HG03378 (cell line): ENCODE measurements at regions not wholly inside any gene's neighbourhood (a gene's known extent, or its start where the extent isn't known, plus 50 kb on each side); places are given as distances from the start of the nearest gene placed in this dataset.
A peak's percentile ranks its signal among the peaks of the same experiment; 100 is the strongest.

Source experiments
- ATAC-seq: cut with Tn5 transposase; IDR thresholded peaks from one replicate; pipeline ENCODE4 v1.9.1; 2021; ENCODE audit warnings: mild to moderate bottlenecking, moderate library complexity; ENCODE audit not compliant: unreplicated experiment

DNA sequence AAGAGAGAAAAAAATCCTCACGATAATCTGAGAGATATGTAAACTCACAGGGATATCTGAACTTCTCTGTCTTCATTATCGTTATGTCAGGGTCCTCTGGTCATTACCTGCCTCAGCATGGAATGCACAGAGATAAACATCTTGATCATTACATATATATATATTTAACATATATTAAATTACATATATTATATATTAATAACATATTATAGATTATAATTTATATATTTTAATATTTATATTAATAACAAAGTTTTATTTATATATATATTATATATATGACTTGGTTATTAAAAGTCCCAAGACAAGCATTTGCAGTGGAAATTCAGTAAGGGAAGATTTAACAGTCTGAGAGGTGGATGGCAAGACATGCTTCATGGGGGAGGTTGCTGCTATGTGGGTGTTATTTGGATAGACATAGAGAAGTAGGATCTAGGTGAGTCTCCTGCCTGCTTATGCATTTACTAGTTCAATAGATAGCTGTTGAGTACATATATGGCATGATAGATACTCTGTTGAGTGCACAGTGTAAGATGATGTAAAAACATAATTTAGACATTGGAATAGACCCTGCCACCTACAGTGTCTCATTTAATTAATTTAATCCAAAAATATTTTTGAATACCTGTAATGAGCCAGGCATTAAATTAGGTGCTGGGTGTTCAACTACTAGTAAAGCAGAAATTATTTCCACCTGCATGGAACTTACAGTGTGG is 255.2 kb downstream of the RAD51AP2 start:
- no peak for ATAC-seq

DNA sequence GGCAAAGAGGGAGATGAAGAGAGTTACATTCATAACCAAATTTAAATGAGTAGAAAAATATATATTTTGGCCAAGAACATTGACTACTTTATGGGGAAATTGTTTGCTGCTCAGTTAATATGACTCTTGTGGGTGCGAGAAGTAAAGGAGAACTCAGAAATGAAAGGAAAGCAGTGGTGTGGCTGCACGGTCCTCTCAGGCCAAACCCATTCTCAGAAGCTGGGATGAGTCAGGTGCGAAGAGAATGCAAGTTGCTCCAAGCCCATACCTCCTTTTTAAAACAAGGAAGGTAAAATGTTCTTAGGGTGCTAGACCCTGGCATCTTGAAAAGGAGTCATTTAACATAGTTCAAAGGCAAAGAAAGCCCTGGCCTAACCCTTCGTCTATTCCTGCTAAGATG is 258.6 kb downstream of the RAD51AP2 start:
- ATAC-seq: no peak

DNA sequence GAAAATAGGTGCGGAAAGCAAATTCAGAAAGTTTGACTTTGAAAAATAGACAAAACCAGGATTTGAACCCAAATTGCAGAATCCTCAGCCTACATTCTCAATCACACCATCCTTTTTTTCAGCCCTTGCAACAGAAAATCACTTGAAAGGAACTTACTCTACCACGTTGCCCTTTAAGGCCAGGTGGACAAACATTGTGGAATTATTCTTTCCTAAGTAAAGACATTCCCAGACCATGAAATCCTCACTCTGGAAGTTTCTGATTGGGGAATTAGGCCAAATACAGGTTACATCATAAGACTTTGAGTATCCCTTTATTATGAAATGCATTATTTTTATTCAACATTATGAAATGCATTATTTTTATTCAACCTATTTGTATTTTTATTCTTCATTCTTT is 259.4 kb downstream of the RAD51AP2 start:
- ATAC-seq: no peak

DNA sequence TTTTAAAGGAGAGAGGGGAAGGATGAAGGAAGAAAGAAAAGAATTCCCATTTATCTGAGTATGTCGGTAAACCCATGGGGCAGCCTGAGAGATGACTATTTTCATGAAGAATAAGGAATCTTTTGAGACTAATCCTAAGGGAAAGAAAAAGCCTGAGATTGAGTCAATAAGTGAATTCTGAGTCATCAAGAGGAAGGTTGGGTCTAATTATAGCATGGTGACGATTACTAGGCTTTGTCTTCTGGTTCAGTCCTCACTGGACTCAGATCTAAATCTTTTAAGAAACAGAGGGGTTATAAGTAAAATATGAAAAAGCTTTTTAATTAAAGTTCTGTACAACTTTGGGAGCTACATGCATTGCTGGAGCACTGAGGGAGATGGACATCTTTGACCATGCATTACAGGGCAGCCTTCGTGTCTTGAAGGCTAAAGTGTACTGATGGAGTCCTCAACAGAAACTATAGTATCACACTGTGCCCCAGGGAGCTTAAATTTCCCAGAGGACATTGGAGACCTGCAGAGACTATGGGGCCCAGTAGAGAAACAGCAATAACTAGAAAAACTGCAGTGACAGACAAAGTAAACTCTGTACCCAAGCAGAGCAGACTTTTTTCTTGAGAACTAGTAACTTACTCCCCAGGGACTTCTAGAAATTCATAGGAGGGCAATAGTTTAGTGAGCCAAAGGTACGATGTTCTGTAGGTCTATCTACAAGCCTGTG is 260.9 kb downstream of the RAD51AP2 start:
- ATAC-seq: peak; percentile 60

DNA sequence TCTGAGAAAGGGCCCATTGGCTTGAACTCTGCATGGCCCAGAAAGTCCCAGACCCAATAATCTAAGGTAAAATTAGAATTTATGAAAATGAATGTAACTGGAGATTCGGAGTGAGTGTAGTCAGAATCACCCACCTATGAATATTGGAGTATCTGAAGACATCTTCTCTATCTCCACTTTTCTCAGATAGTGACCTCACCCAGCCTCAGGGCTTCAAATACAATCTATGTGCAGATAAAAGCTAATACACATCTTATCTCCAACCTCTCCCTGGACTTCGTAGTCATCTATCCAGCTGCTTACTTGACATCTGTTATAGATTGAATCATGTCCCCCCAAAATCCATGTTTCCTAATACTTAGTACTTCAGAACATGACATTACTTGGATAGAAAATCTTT is 263.2 kb downstream of the RAD51AP2 start:
- ATAC-seq: no peak

DNA sequence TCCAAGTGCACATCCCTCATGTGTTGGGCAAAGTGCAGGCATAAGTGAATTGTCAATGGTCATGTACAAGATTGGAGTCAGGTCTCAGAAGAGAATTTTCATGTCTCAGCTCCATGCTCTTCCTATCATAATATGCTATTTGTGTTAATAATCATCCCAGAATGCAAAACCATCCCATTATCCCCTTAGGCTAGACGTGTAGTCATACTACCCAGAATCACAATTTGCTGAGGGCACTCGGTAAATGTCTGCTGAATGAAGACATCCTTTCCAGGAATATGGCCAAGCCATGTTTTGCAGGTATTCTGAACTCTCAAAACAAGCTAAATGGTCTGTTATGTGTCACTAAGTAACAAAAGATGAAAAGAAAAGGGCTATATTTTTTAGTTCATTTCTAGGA is 263.8 kb downstream of the RAD51AP2 start:
- no peak for ATAC-seq

DNA sequence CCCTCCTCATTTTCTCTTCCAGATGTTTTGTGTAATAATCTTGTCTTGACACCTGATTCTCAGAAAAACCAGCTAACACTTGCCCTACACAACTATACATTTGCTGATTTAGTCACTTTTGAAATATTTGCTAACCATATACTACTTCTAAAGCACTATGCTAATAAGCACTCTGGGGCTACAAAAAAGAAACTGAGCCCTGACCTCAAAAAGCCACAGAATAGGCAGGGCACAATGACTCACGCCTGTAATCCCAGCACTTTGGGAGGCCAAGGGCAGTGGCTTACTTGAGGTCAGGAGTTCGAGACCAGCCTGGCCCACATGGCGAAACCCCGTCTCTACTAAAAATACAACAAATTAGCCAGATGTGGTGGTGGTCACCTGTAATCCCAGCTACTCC is 266.0 kb downstream of the RAD51AP2 start:
- no peak for ATAC-seq

DNA sequence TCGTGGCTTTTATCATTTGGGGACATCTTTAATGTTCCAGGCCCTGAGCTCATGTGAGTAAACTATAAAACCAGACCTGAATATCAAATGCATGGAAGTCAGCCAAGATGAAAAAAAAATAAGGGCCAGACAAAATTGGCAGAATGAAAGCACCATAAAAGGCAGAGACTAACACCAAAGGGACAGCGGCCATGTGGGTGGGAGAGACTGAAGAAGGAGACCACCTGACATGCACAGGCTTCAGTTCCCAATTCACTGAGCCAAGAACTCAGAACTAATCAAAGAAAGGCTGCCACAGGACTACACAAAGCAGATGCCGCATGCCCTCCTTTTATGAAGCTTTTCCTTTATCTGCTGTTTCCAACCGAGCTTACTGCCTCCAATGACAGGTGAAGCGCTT is 267.1 kb downstream of the RAD51AP2 start:
- ATAC-seq: no peak

DNA sequence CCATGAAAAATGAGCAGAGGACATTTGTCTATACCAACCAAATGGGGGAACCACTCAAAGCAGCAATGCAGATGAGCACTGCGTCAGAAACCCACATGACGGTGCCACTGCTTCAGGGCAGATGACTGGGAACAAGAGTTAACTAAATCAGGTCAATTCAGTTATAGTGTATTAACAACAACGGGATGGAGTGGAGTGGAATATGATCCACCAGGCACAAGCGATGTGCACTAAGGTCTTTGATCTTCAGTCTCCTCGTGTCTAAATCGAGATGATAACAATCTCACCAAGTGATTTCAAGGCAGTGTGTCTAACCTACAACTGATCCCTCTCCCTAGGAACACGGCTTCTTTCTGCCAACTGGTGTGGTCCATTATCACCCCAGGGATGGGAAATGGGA is 269.0 kb downstream of the RAD51AP2 start:
- ATAC-seq: no peak

DNA sequence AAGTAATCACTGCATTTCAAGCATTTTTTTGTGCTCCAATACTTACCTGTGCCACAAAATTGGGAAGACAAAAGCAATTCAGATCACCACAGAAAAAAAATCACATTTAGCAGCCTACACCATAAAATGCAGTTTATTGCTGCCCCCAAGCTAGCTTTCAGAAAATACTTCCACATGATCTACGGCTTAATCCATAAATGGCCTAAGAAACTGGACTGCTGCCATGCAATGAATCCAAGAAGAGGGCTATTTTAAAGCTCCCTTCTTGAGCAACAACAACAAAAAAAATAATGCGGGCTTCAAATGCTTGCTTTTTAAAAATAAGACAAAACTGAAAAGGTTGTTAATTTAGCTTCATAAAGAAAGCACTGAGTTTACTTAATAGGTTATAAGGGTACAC is 272.3 kb downstream of the RAD51AP2 start:
- no peak for ATAC-seq

DNA sequence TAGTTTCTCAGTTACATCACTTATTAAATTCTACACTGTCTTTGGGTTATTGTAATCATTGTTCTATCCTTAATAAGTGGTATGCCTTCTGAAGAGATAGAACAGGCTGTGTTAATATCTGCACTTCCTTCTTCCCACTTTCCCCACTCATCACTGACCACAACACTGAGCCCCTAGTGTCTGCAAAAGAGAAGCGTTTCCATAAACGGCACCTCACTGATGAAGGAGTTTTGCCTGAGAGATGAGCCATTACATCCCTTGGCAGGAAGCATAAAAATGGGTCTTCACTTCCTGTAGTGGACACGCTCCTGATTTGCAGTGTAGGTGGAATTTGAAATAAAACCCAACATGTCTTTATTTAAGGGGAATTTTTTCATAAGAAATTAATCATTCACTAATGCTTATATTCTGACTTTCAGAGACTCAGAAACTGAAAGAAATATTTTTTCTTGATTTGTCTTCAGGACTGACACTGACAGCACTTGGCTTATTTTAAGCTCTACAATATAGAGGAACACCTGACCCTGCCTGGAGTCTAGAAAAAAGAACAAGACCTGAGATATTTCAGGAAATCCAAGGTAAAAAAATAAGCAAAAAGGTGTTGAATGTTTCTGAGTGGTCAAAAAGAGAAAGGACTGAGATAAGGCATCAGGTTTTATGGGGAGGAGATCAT is 275.3 kb downstream of the RAD51AP2 start:
- ATAC-seq: no peak

DNA sequence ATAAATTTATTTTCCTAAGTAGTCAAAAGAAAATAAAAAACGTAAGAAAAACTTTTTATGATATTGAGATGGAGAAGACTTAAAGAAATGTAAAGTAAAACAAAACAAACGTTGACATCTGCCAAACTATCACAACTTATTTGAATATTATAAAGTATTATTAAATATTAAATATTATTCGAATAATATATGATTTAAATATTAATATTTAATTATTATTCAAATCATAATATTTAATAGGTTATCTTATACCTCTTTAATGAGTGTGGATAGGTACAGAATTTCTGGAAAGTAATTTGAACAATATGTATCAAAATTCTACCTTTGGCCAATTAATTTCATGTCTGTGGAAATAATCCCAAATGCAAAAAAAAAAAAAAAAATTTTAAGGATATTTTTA is 278.7 kb downstream of the RAD51AP2 start:
- ATAC-seq: no peak

DNA sequence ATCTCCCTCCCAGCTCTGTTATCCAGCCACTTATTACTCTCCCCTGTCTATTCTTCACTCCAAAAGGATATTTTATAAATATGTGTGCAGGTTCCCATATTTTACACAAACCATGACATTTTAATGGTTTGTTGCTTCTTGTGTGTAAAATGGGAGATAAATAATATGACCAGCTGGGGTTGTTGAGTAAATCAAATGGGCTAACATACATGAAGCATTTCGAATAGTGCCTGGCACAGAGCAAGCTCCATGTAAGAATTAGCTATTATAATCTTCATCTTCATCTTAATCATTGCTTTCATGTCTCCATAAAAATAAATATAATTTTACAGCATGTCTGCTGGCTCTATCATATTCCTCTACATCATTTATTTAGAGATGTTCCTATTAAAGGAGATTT is 283.1 kb downstream of the RAD51AP2 start:
- ATAC-seq: no peak

DNA sequence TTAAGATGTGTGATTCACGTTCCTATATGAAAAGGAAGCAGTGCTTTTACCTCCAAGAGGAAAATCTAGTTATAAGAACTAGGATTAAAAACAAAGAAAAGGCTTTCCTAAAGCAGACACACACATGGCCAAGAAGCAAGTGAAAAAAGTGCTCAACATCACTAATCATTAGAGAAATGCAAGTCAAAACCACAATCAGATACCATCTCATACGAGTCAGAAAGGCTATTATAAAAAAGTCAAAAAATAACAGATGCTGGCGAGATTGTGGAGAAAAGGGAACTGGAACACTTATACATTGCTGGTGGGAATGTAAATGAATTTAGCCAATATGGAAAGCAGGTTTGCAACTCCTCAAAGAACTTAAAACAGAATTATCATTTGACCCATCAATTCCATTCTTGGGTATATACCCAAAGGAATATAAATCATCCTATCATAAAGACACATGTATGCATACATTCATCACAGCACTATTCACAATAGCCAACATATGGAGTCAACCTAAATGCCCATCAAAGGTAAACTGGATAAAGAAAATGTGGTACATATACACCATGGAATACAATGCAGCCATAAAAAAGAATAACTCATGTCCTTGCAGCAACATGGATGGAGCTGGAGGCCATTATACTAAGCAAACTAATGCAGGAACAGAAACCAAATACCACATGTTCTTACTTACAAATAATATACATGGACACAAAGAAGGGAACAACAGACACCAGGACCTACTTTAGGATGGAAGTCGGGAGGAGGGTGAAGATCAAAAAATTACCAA is 285.3 kb downstream of the RAD51AP2 start:
- ATAC-seq: no peak

DNA sequence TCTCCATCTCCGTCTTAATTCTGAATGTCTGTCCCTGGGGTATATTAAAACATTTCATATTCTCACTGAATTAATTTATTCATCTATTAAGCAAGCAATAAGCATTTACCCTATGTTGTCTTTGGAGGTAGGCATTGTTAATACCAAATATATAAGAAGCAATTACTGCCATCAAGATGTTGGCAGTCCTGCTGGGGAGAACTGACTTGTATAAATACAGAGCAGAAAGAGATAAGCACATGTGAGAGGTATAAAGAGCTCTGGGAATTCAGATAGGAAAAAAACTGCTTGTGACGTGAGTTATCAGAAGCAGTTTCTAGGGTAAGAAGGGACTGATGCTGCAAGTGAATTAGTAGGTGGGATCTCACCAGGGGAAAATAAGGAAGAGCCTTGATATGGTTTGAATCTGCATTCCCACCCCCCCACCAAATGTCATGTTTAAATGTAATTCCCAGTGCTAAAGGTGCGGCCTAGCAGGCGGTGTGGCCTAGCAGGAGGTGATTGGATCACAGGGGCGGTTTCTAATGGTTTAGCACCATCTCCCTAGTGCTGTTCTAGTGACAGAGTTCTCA is 286.8 kb downstream of the RAD51AP2 start:
- ATAC-seq: no peak

DNA sequence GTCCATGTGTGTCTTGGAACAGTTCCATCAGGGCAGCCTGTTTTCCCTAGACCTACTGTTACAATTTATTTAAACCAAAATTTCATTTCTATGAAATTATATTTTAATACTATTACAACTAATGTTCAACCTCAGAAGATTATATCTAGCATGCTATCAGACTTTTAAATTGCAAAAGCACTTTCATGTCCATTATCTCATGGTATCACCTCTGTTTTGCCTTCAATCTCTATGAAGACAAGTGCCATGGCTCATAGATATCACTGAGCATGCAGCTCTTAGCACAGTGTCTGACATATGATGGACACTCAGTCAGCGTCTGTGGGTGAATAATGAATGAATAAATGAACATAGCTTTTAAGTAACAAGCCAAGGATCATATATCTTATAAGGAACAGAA is 288.8 kb downstream of the RAD51AP2 start:
- no peak for ATAC-seq

DNA sequence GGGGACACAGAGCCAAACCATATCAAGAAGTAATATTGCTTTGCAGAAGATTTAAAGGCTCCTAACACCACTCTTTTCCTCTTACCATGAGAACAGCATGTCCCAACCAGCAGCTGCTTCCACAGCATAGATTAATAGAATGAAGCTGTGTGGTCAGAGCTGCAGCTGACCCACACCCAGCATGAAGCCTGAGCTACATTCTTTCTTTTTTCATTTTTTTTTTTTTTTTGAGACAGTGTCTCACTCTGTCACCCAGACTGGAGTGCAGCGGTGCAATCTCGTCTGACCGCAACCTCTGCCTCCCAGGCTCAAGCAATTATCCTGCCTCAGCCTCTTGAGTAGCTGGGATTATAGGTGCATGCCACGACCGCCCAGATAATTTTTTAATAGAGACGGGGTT is 289.8 kb downstream of the RAD51AP2 start:
- no peak for ATAC-seq

DNA sequence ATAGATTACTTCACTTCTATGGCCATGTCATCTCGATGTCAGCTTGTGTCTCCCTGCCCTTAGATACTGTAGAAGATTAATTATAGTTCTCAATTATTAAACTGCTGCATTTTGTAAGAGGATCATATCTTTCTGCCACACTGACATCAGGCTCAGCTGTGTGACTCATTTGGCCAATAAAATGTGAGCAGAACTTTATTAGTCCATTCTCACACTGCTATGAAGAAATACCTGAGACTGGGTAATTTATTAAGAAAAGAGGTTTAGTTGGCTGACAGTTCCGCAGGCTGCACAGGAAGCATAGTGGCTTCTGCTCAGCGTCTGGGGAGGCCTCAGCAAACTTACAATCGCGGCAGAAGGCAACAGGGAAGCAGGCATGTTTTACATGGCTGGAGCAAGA is 290.4 kb downstream of the RAD51AP2 start:
- ATAC-seq: no peak

DNA sequence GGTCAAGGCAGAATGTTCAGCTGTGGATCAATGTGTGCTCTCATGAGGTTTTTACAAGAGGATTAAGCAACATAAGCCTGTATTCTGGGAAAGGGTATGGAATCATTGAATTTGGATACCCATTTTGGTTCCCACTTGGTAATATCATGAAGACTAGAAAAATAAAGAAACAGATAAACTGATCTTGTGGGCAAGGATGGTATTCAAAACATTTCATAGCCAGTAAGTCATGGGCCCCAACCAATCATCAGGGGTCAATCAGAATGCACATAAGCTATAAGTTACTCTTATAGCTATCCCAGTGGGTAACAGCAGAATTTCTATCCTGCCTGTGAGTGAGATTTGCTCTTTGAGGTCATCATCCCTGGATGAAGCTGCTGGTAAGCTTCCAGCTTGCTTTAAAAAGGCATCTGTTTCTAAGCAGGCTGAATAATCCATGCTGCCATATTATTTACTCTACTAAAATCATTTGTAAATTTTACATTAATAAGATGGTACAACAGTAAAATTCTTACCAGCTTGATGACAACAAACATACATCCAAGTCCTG is 291.2 kb downstream of the RAD51AP2 start:
- ATAC-seq: no peak

DNA sequence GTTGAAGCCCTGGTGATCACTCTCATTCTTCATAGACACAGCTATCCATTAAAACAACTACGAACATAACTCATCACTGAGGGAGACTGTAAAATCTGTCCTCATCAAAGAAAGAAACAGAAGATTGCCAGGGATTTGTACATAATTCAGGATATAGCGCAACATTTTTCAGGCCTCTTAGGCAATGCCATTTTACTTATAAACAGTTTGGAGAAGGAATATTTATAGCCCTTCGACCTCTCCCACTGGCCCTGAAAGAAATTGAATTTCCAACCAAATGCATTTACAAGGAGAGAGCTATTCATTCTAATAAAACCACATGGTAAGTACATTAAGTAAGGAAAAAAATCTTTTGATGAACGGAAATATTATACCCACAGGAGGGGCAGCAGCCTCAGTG is 295.0 kb downstream of the RAD51AP2 start:
- no peak for ATAC-seq

DNA sequence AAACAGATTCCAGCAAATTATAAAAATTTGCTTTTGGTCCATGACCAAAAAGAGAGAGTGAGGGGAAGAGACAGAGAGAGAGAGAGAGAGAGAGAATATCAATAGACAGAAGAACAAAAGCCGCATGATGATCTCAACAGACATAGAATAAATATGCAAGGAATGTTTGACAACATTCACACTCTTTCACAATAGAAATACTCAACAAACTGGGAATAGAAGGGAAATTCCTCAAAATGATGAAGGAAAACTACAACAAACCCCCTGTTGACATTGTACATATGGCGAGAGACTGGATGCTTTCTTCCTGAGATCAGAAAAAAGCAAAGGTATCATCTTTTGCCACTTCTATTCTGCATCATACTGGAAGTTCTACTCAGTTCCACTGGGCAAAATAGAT is 309.7 kb downstream of the RAD51AP2 start:
- no peak for ATAC-seq
